ENCODE measurements at regions not wholly inside any gene's neighbourhood (a gene's known extent, or its start where the extent isn't known, plus 50 kb on each side); places are given as distances from the start of the nearest gene placed in this dataset.

- Histone ChIP-seq H3K27ac (ENCODE audit: low read depth, low read length) (no peak overlapping the region), H3K79me2 (ENCODE audit: control insufficient read depth, low read length) (no peaks in the 10 kb centered on the region), H3K4me3 (ENCODE audit: low read length) (no peak overlapping the region), H3K4me2 (ENCODE audit: low read length) (no peak overlapping the region), H3K27me3 (ENCODE audit: control insufficient read depth, low read length) (peaks cover under 1% of the 10 kb centered on the region; the same call in 1 of the 2 replicates), H4K20me1 (ENCODE audit: control insufficient read depth, insufficient read depth, low read depth, low read length) (no peaks in the 10 kb centered on the region), H3K9me3 (ENCODE audit: control insufficient read depth, insufficient read depth, low read length) (no peaks in the 10 kb centered on the region), H3K4me1 (ENCODE audit: control insufficient read depth, low read length) (no peaks in the 10 kb centered on the region), H3F3A (ENCODE audit: control insufficient read depth, insufficient read depth) (no peaks in the 10 kb centered on the region), H3K9me2 (replicated peaks; ENCODE audit: control insufficient read depth, low read length) (no peaks in the 10 kb centered on the region), H3K36me3 (ENCODE audit: control insufficient read depth, low read length) (no peaks in the 10 kb centered on the region)
- TF ChIP-seq, protein P1, sequence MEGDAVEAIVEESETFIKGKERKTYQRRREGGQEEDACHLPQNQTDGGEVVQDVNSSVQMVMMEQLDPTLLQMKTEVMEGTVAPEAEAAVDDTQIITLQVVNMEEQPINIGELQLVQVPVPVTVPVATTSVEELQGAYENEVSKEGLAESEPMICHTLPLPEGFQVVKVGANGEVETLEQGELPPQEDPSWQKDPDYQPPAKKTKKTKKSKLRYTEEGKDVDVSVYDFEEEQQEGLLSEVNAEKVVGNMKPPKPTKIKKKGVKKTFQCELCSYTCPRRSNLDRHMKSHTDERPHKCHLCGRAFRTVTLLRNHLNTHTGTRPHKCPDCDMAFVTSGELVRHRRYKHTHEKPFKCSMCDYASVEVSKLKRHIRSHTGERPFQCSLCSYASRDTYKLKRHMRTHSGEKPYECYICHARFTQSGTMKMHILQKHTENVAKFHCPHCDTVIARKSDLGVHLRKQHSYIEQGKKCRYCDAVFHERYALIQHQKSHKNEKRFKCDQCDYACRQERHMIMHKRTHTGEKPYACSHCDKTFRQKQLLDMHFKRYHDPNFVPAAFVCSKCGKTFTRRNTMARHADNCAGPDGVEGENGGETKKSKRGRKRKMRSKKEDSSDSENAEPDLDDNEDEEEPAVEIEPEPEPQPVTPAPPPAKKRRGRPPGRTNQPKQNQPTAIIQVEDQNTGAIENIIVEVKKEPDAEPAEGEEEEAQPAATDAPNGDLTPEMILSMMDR (IDR thresholded peaks at IDR 0.05; ENCODE audit: low read depth, low read length, poor library complexity, severe bottlenecking) = no peak
- TF ChIP-seq EZH2phosphoT487 (IDR thresholded peaks at IDR 0.05; ENCODE audit: borderline replicate concordance, low read length) = no peak
Measured at GRCh38 chr4:103405415-103405814, 207.3 kb upstream of the CENPE start.

DNA sequence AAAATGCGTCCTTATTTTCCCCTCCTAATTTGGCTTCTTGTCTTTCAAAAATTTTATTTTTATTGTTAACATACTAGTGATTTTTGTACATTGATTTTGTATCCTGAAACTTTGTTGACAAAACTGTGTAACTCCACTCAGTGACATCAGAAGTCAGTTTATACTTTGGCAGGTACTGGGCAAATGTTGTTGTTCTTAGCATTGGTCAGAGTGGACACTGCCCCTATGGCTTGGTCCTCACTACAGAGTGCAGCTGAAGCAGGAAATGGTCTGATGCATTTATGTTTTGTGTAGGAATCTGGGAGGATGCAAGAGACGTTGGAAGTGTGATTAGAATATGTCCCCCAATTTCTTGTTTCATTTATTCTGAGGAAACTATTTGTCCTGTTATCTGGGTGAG is 205.5 kb upstream of the CENPE start:
- no peaks in the 10 kb centered on the region for H4K20me1 ChIP-seq (ENCODE audit: control insufficient read depth, insufficient read depth, low read depth, low read length)
- H3K36me3 ChIP-seq (ENCODE audit: control insufficient read depth, low read length) = no peaks in the 10 kb centered on the region
- no peaks in the 10 kb centered on the region for H3F3A ChIP-seq (ENCODE audit: control insufficient read depth, insufficient read depth)
- H3K27me3 ChIP-seq (ENCODE audit: control insufficient read depth, low read length) = peaks cover 3% of the 10 kb centered on the region; the same call in 1 of the 2 replicates
- H3K9me3 ChIP-seq (ENCODE audit: control insufficient read depth, insufficient read depth, low read length) = no peaks in the 10 kb centered on the region
- no peak overlapping the region for H3K27ac ChIP-seq (ENCODE audit: low read depth, low read length)
- no peaks in the 10 kb centered on the region for H3K4me1 ChIP-seq (ENCODE audit: control insufficient read depth, low read length)
- TF ChIP-seq, protein P1 (IDR thresholded peaks at IDR 0.05; ENCODE audit: low read depth, low read length, poor library complexity, severe bottlenecking) = no peak
- H3K4me3 ChIP-seq (ENCODE audit: low read length) = no peak overlapping the region
- no peak overlapping the region for H3K4me2 ChIP-seq (ENCODE audit: low read length)
- no peaks in the 10 kb centered on the region for H3K9me2 ChIP-seq (replicated peaks; ENCODE audit: control insufficient read depth, low read length)
- H3K79me2 ChIP-seq (ENCODE audit: control insufficient read depth, low read length) = no peaks in the 10 kb centered on the region

DNA sequence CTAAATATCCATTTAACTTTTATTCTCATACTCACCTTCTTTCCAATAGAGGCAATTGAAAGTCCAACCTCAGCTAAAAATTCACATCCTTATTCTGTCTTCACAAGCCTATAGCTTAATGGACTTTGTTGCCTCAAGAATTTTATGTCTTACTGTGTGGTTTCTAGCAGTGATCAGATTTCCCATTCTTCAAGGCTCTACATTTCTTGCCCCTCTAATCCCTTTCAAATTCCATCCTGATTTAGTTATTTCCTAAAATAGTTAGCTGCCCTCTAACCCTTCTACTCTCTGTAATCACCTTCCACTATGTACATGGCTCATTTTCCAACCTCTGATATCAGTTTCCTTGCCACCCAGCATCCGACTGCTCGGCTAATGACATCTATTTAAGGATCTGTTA is 204.1 kb upstream of the CENPE start:
- Histone ChIP-seq H3K9me3 (ENCODE audit: control insufficient read depth, insufficient read depth, low read length) (no peaks in the 10 kb centered on the region), H3K4me2 (ENCODE audit: low read length) (no peak overlapping the region), H3F3A (ENCODE audit: control insufficient read depth, insufficient read depth) (no peaks in the 10 kb centered on the region), H3K4me3 (ENCODE audit: low read length) (no peak overlapping the region), H4K20me1 (ENCODE audit: control insufficient read depth, insufficient read depth, low read depth, low read length) (no peaks in the 10 kb centered on the region), H3K36me3 (ENCODE audit: control insufficient read depth, low read length) (no peaks in the 10 kb centered on the region), H3K9me2 (replicated peaks; ENCODE audit: control insufficient read depth, low read length) (no peaks in the 10 kb centered on the region), H3K27ac (ENCODE audit: low read depth, low read length) (no peak overlapping the region), H3K4me1 (ENCODE audit: control insufficient read depth, low read length) (no peaks in the 10 kb centered on the region), H3K79me2 (ENCODE audit: control insufficient read depth, low read length) (no peaks in the 10 kb centered on the region), H3K27me3 (ENCODE audit: control insufficient read depth, low read length) (peaks cover 3% of the 10 kb centered on the region; the same call in 1 of the 2 replicates)
- TF ChIP-seq, protein P1 (IDR thresholded peaks at IDR 0.05; ENCODE audit: low read depth, low read length, poor library complexity, severe bottlenecking) = no peak
- no peak for TF ChIP-seq EZH2phosphoT487 (IDR thresholded peaks at IDR 0.05; ENCODE audit: borderline replicate concordance, low read length)

- Histone ChIP-seq H3K4me3 (ENCODE audit: low read length) (no peak overlapping the region), H4K20me1 (ENCODE audit: control insufficient read depth, insufficient read depth, low read depth, low read length) (no peaks in the 10 kb centered on the region), H3K4me2 (ENCODE audit: low read length) (no peak overlapping the region), H3K27ac (ENCODE audit: low read depth, low read length) (no peak overlapping the region), H3K9me3 (ENCODE audit: control insufficient read depth, insufficient read depth, low read length) (no peaks in the 10 kb centered on the region), H3K27me3 (ENCODE audit: control insufficient read depth, low read length) (peaks cover 3% of the 10 kb centered on the region; the same call in 1 of the 2 replicates), H3K79me2 (ENCODE audit: control insufficient read depth, low read length) (no peaks in the 10 kb centered on the region), H3K36me3 (ENCODE audit: control insufficient read depth, low read length) (no peaks in the 10 kb centered on the region), H3F3A (ENCODE audit: control insufficient read depth, insufficient read depth) (no peaks in the 10 kb centered on the region), H3K4me1 (ENCODE audit: control insufficient read depth, low read length) (no peaks in the 10 kb centered on the region), H3K9me2 (replicated peaks; ENCODE audit: control insufficient read depth, low read length) (no peaks in the 10 kb centered on the region)
- TF ChIP-seq EZH2phosphoT487 (IDR thresholded peaks at IDR 0.05; ENCODE audit: borderline replicate concordance, low read length) = no peak
- TF ChIP-seq, protein P1 (IDR thresholded peaks at IDR 0.05; ENCODE audit: low read depth, low read length, poor library complexity, severe bottlenecking) = no peak
Measured at GRCh38 chr4:103400405-103400804, 202.3 kb upstream of the CENPE start.

Data from DOHH2 (cell line).